Activated CD4-positive, alpha-beta T cell treated with anti-CD3 and anti-CD28 coated beads, Interleukin-10, Interleukin-2, amounts not matched to agents 100 ng/mL and 50 ng/mL, durations not matched to agents 16 hours and 8 hours (primary cell): ENCODE measurements at regions not wholly inside any gene's neighbourhood (a gene's known extent, or its start where the extent isn't known, plus 50 kb on each side); places are given as distances from the start of the nearest gene placed in this dataset.

Source experiments
- DNase-seq: peaks from one replicate; pipeline ENCODE4 v3.0.0-alpha.2; 2020

GRCh38 chr16:54508351-54508750, 221.8 kb upstream of the IRX3 start:
- DNase-seq: no peak

DNA sequence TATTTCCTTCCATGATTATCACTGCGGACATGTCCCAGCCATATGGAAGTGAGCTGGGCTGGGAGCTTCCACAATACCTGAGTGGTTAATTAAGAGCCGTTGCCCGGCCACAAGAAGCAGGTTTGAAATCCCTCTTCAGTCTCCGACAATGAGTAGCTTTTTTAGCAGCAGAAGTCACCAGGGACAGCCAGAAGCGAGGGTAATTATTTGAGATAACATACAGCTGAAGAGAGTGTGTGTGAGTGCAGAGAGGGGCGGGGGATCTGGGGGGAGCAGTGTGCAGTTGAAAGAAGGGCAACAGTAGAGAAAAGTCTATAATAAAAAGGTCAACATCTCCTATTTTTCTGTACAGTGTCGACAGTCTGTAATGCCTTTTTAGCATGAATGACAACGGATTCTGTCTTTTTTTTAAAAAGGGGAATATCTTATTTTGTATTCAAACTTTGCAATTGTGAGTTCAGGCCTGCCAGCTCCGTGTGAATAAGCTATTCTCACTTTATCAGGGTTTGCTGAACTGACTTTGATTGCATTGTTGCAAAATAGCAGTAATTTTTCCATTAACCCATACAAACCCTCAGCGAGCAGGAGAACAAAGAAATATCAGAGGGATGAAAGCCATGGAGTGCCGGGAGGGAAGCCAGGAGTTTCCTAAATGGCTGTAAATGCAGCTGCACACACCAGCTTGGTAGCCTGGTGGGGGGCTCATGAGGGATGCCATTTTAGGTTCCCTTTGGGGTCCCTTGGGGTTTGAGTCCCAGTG, 220.3 kb upstream of the IRX3 start:
- DNase-seq: no peak

DNA sequence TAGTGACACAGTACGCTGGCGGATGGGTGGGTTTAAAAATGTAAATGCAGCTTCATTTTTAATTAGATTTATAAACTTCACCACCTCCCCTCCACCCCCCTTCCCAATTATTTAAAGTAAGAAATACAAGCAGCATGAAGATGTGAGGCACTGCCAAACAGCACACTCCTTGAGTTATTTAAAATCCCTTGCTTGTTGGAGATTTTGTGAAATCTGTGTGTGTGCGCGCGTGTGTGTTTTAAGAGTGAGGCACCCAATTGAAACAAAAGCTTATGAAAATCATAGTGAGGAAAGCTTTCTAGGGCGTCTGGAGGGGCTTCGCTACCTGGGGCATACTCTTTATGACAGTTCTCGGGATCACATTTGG, 219.6 kb upstream of the IRX3 start:
- no peak for DNase-seq

DNA sequence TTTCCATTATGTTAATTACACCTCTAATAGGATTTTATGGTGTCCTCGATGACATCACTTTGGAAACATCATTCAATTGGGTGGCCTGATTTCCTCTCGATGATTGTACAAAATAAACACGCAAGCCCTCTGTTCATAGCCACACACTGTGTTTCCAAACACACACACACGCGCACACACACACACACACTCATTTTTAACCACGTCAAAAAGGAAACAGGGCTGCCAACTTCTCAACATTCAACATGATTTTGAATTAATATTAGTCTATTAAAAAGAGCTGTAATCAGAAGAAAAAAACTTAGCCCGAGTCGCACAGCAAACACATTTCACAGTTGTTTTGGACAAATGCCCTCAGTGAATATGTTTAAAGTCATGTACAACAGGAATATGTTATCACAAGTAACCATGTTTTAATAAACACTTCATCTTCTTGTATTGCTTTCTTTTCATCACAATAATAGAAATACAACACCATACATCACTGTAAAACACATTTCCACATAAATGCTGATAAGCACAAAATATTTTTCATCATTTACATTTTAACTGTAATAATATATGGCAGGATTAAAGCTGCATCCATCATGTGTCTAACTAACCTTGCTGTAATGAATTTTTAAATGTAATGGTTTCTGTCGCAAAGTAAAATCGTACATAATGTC, 219.1 kb upstream of the IRX3 start:
- DNase-seq: no peak

GRCh38 chr16:54504372-54504771, 217.8 kb upstream of the IRX3 start:
- no peak for DNase-seq

- DNase-seq: no peak
Observed at GRCh38 chr16:54503856-54504219, 217.3 kb upstream of the IRX3 start.

DNA sequence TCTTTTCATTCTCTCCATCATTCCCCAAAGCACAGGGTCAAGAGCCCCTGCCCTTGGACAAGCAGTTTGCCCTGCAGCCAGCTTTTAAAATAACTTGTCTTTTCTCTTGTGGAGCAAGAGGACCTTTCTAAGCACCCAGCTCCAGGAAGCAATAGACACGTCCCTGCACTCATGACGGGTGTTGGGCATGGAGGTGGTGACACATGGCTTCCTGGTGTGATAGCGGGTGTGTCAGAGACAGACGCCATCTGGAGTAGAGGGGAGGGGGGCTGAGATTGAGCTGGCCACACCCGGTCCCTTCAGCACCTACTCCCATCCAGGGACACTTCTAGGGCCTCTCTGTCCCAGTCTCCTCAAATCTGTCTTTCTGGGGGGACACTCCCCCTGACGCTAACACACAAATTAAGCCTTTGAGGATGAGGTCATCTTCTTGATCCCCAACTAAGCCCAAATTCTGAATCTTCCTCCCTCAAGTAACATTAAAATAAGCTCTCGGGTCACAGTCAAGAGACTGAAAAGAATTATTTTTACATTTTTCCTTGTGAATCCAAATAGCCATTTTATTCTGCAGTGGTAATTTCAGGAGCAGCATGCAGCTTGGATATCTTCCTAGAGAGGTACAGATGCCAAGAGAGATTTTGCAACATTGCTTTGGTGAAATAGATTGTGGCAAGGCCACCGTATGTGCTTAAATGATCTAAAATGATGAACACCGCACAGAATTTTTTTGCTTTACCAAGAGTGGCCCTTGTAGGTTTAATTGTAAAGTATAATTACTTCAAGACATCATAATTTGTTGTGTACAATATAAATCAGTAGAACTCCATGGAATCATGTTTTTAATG, 216.6 kb upstream of the IRX3 start:
- no peak for DNase-seq

DNA sequence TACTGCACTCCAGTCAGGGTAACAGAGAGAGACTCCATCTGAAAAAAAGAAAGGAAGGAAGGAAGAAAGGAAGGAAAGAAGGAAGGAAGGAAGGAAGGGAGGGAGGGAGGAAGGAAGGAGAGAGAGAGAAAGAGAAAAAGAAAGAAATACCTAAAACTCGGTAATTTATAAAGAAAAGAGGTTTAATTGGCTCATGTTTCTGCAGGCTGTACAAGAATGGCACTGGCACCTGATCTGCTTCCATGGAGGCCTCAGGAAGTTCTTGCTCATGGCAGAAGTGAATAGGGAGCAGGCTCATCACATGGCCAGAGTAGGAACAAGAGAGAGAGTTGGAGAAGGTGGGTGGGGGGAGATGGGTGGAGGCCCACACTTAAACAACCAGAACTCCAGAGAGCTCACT, 215.2 kb upstream of the IRX3 start:
- DNase-seq: no peak

DNA sequence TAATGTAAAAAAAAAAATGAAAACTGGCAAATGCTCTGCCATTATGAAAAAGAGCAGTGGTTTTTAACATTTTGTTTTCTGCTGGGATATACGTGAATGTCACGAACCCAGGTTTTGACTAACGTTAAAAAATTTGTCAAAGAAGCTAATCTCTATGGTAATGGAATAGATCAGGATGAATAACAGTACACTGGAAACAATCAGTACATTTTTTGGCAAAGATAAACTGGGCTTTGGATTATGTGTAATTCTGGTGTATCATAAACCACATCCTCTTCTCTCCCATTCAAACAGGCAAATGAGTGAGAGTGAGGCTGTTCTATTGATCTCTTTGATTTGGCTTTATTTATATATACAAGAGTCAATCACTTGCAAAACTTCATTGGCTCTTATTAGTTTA, 207.0 kb upstream of the IRX3 start:
- DNase-seq: no peak

DNA sequence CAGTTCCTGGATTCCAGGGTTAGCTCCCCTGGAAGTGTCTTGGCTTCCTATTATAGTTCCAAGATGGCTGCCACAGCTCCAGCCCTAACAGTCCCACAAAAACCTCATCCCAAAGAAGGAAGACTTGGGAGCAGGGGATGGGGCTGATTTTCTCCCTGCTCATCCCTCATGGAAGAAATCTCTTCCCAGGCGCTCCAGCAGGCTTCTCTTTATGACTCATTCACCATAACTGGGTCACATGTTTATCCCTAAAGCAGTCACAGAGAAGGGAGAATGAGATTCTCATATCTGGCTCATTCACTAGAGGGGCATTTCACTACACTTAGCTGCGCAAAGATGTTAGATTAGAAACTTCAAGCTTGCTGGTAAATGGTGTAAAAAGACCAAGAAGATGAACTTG, 206.5 kb upstream of the IRX3 start:
- DNase-seq: no peak

- DNase-seq: no peak
Observed at GRCh38 chr16:54490112-54490488, 203.5 kb upstream of the IRX3 start.

DNA sequence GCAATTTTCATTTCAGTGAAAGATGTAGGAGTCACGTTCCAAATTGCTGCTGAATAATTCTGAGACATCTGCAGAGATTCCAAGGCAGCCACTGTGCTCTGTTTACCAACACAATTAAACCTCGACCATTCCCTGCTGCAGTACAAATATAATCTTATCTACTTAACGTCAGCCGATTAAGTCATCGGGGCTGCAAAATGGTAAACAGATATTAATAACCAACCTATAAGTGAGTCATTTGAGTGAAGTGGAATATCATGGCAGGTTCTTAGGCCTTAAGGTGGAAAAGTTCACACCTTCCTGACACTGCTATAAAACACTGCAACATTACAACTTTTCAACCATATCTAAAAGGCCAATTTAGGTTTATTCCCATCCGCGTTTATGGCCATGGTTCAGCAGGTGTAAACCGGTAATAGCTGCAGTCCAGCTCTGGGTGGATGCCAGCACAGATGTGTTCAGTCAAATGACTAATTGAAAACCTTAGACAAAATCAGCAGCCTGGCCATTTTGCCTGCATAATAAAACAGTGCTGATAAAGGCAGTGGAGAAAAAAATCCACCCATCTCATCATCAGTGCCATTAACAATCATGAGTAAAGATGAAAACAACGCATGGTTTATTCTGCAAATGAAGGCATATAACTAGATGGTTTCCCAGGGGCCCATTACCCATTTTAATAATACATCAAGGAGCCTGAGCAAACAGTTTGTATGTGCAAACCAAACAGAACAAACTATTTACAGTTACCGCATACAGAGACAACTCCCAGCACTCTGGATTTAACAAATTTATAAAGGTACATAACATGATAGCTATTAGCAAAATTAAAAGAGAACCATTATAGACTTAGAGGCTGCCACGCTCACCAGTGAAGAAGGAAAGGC, 202.9 kb upstream of the IRX3 start:
- DNase-seq: no peak

DNA sequence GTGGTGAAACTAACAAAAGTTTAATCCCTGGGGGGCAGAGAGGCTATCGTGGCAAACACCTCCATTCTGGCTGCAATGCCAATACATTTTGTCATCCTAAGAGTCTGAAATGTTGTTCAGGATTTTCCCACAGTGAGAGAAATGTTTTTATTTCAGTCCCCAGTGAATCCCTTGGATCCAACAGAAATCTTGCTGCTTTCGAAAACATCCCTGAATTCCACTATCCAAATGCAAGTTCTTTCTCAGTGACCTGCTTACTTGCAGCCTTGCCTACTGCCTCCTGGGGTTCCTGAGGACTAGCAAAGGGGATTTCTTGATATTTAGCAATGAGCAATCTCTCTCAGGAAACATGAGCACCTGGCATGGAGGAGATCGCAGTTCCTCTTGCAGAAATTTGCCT, 202.1 kb upstream of the IRX3 start:
- no peak for DNase-seq

DNA sequence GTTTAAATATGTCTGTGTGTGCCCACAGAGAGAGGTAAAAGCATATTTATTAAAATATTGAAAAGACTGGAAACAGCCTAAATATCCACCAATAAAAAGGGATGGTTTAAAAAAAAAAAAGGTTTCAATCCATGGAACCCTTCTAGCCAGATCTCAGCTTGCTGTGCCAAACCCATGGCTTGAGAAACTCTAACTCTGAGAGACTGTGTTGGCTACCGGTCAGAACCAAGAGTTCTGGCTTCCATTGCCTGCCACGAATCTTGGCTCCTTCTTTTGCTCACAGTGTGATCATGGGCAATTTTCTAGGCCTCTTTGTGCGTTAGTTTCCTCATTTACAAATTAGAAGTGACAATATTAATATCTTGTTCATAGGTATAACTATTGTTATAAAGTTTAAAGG, 201.3 kb upstream of the IRX3 start:
- no peak for DNase-seq

- DNase-seq: no peak
Observed at GRCh38 chr16:54484700-54485099, 198.1 kb upstream of the IRX3 start.

DNA sequence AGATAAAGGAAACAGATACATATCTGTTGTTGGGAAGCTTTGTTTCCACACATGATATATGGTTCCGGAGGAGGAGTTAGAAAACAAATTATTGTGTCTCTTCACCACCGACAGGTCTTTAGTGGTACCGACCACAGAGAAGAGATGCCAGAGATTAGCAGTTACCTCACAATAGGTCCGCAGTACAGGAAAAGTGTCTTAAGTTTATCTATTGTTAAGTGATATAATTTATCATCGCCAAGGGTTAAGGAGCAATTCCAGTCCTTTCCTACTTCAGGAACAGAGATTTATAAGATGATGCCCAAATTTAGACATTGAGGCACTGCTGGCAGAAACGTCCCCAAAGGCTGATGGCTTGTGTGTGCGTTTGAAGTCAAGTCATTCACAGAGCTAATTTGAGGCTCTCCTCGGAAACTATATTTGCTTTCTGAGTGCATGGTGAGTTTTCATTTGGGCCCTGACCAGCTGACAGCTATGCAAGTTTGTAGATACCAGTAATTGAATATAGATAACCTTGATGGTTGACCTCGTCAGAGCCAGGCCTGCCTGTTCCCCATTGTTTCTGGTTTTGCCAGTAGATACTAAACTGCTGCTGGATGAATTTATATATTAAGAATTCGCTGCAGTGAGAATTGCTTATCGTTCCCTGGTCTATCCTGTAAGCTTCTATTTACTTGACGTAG, 196.4 kb upstream of the IRX3 start:
- no peak for DNase-seq

- no peak for DNase-seq
Observed at GRCh38 chr16:54480429-54480828, 193.8 kb upstream of the IRX3 start.

DNA sequence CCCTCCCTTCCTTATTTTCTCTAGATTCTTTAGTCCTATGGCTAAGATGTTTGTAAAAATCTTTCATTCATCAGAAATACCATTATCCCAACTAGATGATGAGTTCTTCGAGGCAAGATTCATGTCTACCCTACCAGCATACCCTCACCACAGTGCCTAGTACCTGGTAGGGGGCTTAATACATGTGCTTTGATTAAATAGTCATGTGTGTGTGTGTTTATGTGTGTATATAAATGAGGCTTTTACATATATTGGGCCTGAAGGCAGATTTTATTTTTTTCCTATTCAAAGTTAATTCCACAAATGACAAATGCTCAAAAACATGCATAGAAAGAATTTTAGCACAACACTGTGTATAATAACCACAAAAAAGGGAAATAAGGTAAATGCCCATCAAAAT, 193.0 kb upstream of the IRX3 start:
- no peak for DNase-seq

GRCh38 chr16:54477714-54478113, 191.1 kb upstream of the IRX3 start:
- DNase-seq: no peak

- no peak for DNase-seq
Observed at GRCh38 chr16:54475019-54475601, 188.5 kb upstream of the IRX3 start.

DNA sequence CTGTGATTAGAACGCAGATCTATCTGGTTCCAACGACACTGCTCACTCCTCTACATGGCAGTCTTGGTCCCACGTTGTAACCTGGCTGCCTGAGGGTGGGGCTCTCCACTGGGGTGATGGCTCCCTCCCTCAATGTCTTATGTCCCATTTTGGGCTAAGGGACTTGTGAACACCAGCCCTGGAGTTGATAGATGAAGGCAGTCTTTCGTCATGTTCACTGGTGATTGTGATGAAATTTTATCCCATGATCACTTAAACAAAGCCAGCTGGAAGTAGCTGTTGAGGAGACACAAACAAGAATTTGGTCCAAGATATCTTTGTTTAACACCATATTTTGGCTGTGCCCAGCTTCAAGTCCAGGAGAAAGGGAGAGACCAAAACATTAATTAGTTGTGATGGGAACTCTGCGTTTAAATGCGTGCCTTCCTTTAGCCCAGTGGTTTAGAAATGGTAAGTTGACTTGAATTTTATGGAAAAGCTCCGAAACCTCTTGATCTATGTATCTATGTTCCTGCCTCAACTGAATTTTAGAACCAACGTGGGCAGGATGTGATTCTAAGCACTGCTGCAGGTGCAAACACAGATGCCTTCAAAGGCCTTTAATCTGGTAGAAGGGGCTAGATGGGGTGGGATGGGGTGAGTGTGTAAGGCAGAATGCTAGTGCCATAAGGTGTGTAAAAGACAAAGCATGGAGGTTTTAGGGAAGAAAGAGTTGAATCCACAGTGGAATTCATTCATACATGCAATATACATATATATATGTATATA, 186.8 kb upstream of the IRX3 start:
- no peak for DNase-seq
